ENCODE measurements at regions not wholly inside any gene's neighbourhood (a gene's known extent, or its start where the extent isn't known, plus 50 kb on each side); places are given as distances from the start of the nearest gene placed in this dataset.

DNA sequence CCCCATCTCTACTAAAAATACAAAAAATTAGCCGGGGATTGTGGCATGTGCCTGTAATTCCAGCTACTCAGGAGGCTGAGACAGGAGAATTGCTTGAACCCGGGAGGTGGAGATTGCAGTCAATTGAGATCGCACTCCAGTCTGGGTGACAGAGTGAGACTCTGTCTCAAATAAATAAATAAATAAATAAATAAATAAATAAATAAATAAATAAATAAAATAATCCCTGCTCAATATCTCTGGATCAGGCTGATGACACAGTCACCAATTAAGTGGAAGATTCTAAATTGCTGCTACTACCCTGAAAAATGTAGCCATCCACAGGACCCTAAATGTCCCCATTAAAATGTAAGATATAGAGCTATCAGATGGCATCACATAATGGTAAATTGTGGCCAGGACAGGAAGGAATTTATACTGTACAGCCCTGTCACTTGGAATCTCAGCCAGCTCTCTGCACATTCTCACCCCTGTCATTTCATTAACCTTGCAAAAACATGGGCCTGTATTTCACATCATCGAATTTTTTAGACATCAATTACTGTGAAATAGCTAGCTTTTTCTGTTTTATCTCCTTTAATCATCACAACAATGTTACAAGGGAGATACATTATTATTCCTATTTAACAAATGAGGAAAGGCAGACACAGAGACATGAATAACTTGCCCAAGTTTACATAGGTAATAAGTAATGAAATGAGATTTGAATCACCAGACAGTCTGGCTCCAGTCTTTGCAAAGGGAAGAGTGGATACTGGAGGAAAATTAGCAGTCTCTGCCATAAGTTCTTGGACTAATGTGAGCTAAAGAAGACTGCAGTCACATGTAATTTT is 56.7 kb upstream of the NTPCR start:
- Histone ChIP-seq H3K4me3 (no peak overlapping the region), H3K9me3 (ENCODE audit: low read depth) (peaks cover 3% of the 10 kb centered on the region), H3K27me3 (no peaks in the 10 kb centered on the region), H3K4me1 (ENCODE audit: low read depth) (peaks cover 5% of the 10 kb centered on the region), H3K27ac (no peak overlapping the region), H3K36me3 (no peaks in the 10 kb centered on the region)
- DNase-seq (ENCODE audit: low read depth in 1 of 2, low spot score in 1 of 2): no peak
- no peak for TF ChIP-seq CTCF (IDR thresholded peaks at IDR 0.05; ENCODE audit: low read depth, low read length)

GRCh38 chr1:232894436-232894835 is 56.0 kb upstream of the NTPCR start:
- TF ChIP-seq CTCF (IDR thresholded peaks at IDR 0.05; ENCODE audit: low read depth, low read length): no peak
- no peak for DNase-seq (ENCODE audit: low read depth in 1 of 2, low spot score in 1 of 2)
- H3K4me3 ChIP-seq: no peak overlapping the region

GRCh38 chr1:232897949-232898465 is 52.4 kb upstream of the NTPCR start:
- TF ChIP-seq CTCF (IDR thresholded peaks at IDR 0.05; ENCODE audit: low read depth, low read length): no peak

More at GRCh38 chr1:232894436-232894835, 56.0 kb upstream of the NTPCR start:
- no peaks in the 10 kb centered on the region for H3K36me3 ChIP-seq
- no peaks in the 10 kb centered on the region for H3K27me3 ChIP-seq
- H3K27ac ChIP-seq: no peak overlapping the region
- peaks cover 3% of the 10 kb centered on the region for H3K9me3 ChIP-seq (ENCODE audit: low read depth)
- H3K4me1 ChIP-seq (ENCODE audit: low read depth): peaks cover 5% of the 10 kb centered on the region

DNA sequence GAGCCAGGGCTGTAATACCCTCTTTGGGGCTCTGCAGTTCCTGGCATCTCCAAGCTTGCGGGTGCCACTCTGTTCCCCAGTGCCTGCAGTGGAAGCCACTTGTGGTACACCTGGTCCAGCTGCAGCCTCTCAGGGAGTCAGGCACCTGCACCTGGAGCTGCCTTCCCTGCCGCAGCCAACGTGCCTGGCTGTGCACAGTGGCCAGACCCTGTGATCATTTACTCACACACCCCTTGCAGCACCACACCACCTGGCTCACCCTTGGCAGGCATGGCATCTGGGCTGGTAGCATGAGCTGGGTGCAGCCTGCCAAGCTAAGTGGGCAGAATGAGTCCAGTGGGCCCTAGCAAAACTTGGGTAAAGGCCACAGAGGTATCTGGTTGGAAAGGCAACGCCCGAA is 51.1 kb upstream of the NTPCR start:
- H3K4me1 ChIP-seq (ENCODE audit: low read depth): peaks cover 18% of the 10 kb centered on the region
- peaks cover 3% of the 10 kb centered on the region for H3K9me3 ChIP-seq (ENCODE audit: low read depth)
- no peak for TF ChIP-seq CTCF (IDR thresholded peaks at IDR 0.05; ENCODE audit: low read depth, low read length)
- no peak overlapping the region for H3K4me3 ChIP-seq
- DNase-seq (ENCODE audit: low read depth in 1 of 2, low spot score in 1 of 2): no peak
- H3K27me3 ChIP-seq: no peaks in the 10 kb centered on the region
- no peaks in the 10 kb centered on the region for H3K36me3 ChIP-seq
- no peak overlapping the region for H3K27ac ChIP-seq

More at GRCh38 chr1:232897949-232898465, 52.4 kb upstream of the NTPCR start:
- Histone ChIP-seq H3K36me3 (no peaks in the 10 kb centered on the region), H3K4me3 (no peak overlapping the region), H3K27ac (no peak overlapping the region), H3K9me3 (ENCODE audit: low read depth) (peaks cover 3% of the 10 kb centered on the region), H3K4me1 (ENCODE audit: low read depth) (peaks cover 18% of the 10 kb centered on the region), H3K27me3 (no peaks in the 10 kb centered on the region)
- no peak for DNase-seq (ENCODE audit: low read depth in 1 of 2, low spot score in 1 of 2)

- no peak for TF ChIP-seq CTCF (IDR thresholded peaks at IDR 0.05; ENCODE audit: low read depth, low read length)
- H3K4me3 ChIP-seq: no peak overlapping the region
- peaks cover 18% of the 10 kb centered on the region for H3K4me1 ChIP-seq (ENCODE audit: low read depth)
- no peaks in the 10 kb centered on the region for H3K27me3 ChIP-seq
- no peak overlapping the region for H3K27ac ChIP-seq
- no peaks in the 10 kb centered on the region for H3K9me3 ChIP-seq (ENCODE audit: low read depth)
- DNase-seq (ENCODE audit: low read depth in 1 of 2, low spot score in 1 of 2): no peak
- H3K36me3 ChIP-seq: no peaks in the 10 kb centered on the region
Measured at GRCh38 chr1:232899839-232900238, 50.6 kb upstream of the NTPCR start.
